Sigmoid colon (tissue), 6 donors: ENCODE measurements at regions not wholly inside any gene's neighbourhood (a gene's known extent, or its start where the extent isn't known, plus 50 kb on each side); places are given as distances from the start of the nearest gene placed in this dataset.

Experiments used
- DNase-seq: peaks from one replicate; pipeline ENCODE4 v3.0.0-alpha.2; 2019
- H3K27ac ChIP-seq, 4 donors: fragments of 200-600 bp; sonication (generic); one replicate each; pipeline ENCODE4 v1.5.1; 2016 to 2019; ENCODE audit warnings: mild to moderate bottlenecking in 1 of 4
- H3K27me3 ChIP-seq, 3 donors: fragments of 200-600 bp; sonication (generic); one replicate each; pipeline ENCODE4 v1.5.1; 2019; ENCODE audit warnings: mild to moderate bottlenecking in 1 of 3
- H3K36me3 ChIP-seq, 4 donors: fragments of 200-600 bp; sonication (generic); one replicate each; pipeline ENCODE4 v1.5.1; 2016 to 2019
- H3K4me1 ChIP-seq, 4 donors: fragments of 200-600 bp; sonication (generic); one replicate each; pipeline ENCODE4 v1.5.1; 2017 to 2019
- H3K4me3 ChIP-seq, 4 donors: fragments of 200-600 bp; sonication (generic); one replicate each; pipeline ENCODE4 v1.5.1; 2017 to 2019; ENCODE audit warnings: mild to moderate bottlenecking in 2 of 4, moderate library complexity in 1 of 4
- H3K9me3 ChIP-seq, 4 donors: fragments of 200-600 bp in 3 of 4; sonication (generic) in 3 of 4; one replicate each; pipeline versions ENCODE4 v1.5.1 to v1.6.1; 2013 to 2019
- EP300 ChIP-seq, 4 donors: sonication (generic); formaldehyde crosslinking; IDR thresholded peaks; one replicate each; pipeline ENCODE4 v1.6.1; 2017; ENCODE audit warnings: antibody characterized with exemption in 4 of 4
- POLR2A ChIP-seq, 2 donors: fragments of 450-650 bp; IDR thresholded peaks; one replicate each; pipeline ENCODE4 v1.6.1; 2016; ENCODE audit warnings: antibody characterized with exemption in 2 of 2, mild to moderate bottlenecking in 2 of 2, moderate library complexity in 2 of 2
- POLR2AphosphoS5 ChIP-seq, 4 donors: sonication (generic); formaldehyde crosslinking; IDR thresholded peaks; one replicate each; pipeline ENCODE4 v1.6.1; 2017; ENCODE audit warnings: antibody characterized with exemption in 4 of 4
- WGBS, 2 donors: extraction: QIAGEN DNeasy Blood & Tissue Kit; methylation state at CpG; one replicate each; pipeline ENCODE4 v1.1.7; 2013; 5-methylcytosine and 5-hydroxymethylcytosine counted together
- intact Hi-C: fragments of 100-400 bp; cut with DNase I; formaldehyde crosslinking; loops from one replicate; pipeline ENCODE4 v1.15.1; 2023
- TF ChIP-seq, protein P1 (sequence below), 4 experiments: fragments of 450-650 bp in 3 of 4; fragments of 200-600 bp in 1 of 4; IDR thresholded peaks; one replicate each; pipeline ENCODE4 v1.5.1; 2016 to 2019; ENCODE audit warnings: antibody characterized with exemption in 4 of 4, mild to moderate bottlenecking in 3 of 4, moderate library complexity in 2 of 4
- donor health status: healthy with polysubstance abuse.
- donor health status: healthy.

DNA sequence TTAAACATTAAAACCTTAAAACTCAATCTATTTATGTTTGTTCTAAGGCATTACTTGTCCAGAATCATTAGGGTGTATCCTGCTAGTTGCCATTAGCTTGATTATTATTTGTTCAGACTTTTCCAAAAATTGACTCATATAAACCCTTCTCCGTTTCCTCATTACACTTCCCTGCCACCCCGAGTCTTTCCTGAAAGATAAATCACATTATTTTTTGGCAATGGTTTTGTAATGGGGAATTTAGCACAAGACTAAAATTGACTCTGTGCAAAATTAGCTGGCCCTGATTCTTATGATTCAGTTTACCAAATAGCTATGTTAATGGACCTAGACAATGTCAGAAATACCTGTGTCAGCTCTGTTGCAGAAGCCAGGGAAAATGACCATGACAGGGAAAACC is 112.2 kb upstream of the NT5C1B start:
- intact Hi-C loops = no loop called here
- DNase-seq = no peak
- Histone ChIP-seq H3K36me3 (no peaks in the 10 kb centered on the region), H3K4me3 (no peak overlapping the region), H3K4me1 (no peaks in the 10 kb centered on the region), H3K27me3 (no peaks in the 10 kb centered on the region), H3K27ac (no peak overlapping the region), H3K9me3 (no peaks in the 10 kb centered on the region)
- TF ChIP-seq EP300 (IDR thresholded peaks at IDR 0.05) = no peak
- TF ChIP-seq POLR2A (IDR thresholded peaks at IDR 0.05) = no peak
- no peak for TF ChIP-seq POLR2AphosphoS5 (IDR thresholded peaks at IDR 0.05)
- TF ChIP-seq, protein P1, sequence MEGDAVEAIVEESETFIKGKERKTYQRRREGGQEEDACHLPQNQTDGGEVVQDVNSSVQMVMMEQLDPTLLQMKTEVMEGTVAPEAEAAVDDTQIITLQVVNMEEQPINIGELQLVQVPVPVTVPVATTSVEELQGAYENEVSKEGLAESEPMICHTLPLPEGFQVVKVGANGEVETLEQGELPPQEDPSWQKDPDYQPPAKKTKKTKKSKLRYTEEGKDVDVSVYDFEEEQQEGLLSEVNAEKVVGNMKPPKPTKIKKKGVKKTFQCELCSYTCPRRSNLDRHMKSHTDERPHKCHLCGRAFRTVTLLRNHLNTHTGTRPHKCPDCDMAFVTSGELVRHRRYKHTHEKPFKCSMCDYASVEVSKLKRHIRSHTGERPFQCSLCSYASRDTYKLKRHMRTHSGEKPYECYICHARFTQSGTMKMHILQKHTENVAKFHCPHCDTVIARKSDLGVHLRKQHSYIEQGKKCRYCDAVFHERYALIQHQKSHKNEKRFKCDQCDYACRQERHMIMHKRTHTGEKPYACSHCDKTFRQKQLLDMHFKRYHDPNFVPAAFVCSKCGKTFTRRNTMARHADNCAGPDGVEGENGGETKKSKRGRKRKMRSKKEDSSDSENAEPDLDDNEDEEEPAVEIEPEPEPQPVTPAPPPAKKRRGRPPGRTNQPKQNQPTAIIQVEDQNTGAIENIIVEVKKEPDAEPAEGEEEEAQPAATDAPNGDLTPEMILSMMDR (IDR thresholded peaks at IDR 0.05) = no peak
- 77 to 91% methylated on average over 2 of the region's 2 CpGs for WGBS, 2 donors

DNA sequence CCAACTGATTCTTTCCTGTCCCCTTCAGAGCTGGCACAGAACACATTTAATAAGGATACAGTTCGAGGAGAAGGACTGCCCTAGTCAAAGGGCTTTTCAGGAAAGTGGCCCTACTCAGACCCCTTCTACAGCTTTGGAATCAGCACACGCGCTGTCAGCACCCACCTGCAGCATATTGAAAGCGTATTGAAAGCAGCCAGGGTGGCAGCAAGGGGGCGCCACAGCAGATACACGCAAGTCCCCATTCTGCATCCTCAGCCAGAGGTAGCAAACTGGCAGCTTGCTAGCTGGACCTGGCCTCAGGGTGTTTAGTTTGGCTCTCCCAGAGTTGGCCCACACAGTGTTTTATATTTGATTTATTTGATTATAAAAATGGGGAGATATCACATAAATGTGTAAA is 101.0 kb upstream of the NT5C1B start:
- no peak overlapping the region for H3K27ac ChIP-seq
- no peak overlapping the region for H3K4me3 ChIP-seq
- intact Hi-C loops = no loop called here
- no peaks in the 10 kb centered on the region for H3K36me3 ChIP-seq
- no peak for DNase-seq
- no peaks in the 10 kb centered on the region for H3K27me3 ChIP-seq
- no peaks in the 10 kb centered on the region for H3K9me3 ChIP-seq
- WGBS, 2 donors = 93 to 94% methylated on average over 6 of the region's 6 CpGs
- TF ChIP-seq POLR2AphosphoS5 (IDR thresholded peaks at IDR 0.05) = no peak
- no peak for TF ChIP-seq EP300 (IDR thresholded peaks at IDR 0.05)
- no peak for TF ChIP-seq POLR2A (IDR thresholded peaks at IDR 0.05)
- TF ChIP-seq, protein P1 (IDR thresholded peaks at IDR 0.05) = no peak
- no peaks in the 10 kb centered on the region for H3K4me1 ChIP-seq

GRCh38 chr2:18684206-18685038 is 95.1 kb upstream of the NT5C1B start:
- WGBS, 2 donors = 9 to 44% methylated on average over 2 of the region's 2 CpGs
- Histone ChIP-seq H3K27ac (no peak overlapping the region), H3K36me3 (no peaks in the 10 kb centered on the region), H3K4me1 (peaks cover 0 to 13% (median 5%) of the 10 kb centered on the region in 4 donors), H3K27me3 (no peaks in the 10 kb centered on the region), H3K4me3 (no peak overlapping the region), H3K9me3 (no peaks in the 10 kb centered on the region)
- DNase-seq = no peak
- intact Hi-C loops = no loop called here
- TF ChIP-seq POLR2AphosphoS5 (IDR thresholded peaks at IDR 0.05) = no peak

DNA sequence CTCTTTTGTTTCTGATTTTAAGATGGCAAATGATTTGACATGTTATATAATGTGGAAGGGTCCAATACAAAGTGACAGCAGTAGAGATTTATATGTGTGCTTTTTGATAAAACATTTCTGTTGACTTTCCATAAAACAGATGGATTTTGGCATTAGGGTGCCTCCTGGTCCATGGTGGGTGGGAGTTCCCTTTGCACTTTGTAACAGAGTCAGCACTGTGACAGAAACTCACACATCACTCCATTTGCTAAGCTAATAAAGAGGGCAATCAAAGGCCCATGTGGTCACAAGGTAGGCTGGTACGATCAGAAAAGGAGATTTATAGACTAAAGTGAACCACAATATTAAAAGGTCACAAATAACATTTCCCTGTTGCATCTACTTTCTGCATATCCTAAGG is 93.3 kb upstream of the NT5C1B start:
- intact Hi-C loops = no loop called here
- no peaks in the 10 kb centered on the region for H3K36me3 ChIP-seq
- no peaks in the 10 kb centered on the region for H3K9me3 ChIP-seq
- no peak overlapping the region for H3K27ac ChIP-seq
- no peak overlapping the region for H3K4me3 ChIP-seq
- H3K27me3 ChIP-seq = no peaks in the 10 kb centered on the region
- H3K4me1 ChIP-seq = peaks cover 0 to 13% (median 5%) of the 10 kb centered on the region in 4 donors
- DNase-seq = no peak
- WGBS, 2 donors = 21 to 65% methylated on average over 1 of the region's 1 CpG
- TF ChIP-seq EP300 (IDR thresholded peaks at IDR 0.05) (no peak), POLR2A (IDR thresholded peaks at IDR 0.05) (no peak), POLR2AphosphoS5 (IDR thresholded peaks at IDR 0.05) (no peak)
- TF ChIP-seq, protein P1 (IDR thresholded peaks at IDR 0.05) = no peak

- Histone ChIP-seq H3K4me3 (no peak overlapping the region), H3K27ac (no peak overlapping the region), H3K27me3 (no peaks in the 10 kb centered on the region), H3K4me1 (no peaks in the 10 kb centered on the region), H3K9me3 (peaks cover 0 to 12% (median 2%) of the 10 kb centered on the region in 4 donors), H3K36me3 (no peaks in the 10 kb centered on the region)
- intact Hi-C loops = no loop called here
- DNase-seq = no peak
- TF ChIP-seq, protein P1 (IDR thresholded peaks at IDR 0.05) = no peak
- TF ChIP-seq EP300 (IDR thresholded peaks at IDR 0.05) (no peak), POLR2AphosphoS5 (IDR thresholded peaks at IDR 0.05) (no peak), POLR2A (IDR thresholded peaks at IDR 0.05) (no peak)
- 92 to 93% methylated on average over 2 of the region's 2 CpGs for WGBS, 2 donors
These were observed 87.9 kb upstream of the NT5C1B start for GRCh38 chr2:18677280-18677679.
